MM.1S (cell line): ENCODE measurements at regions not wholly inside any gene's neighbourhood (a gene's known extent, or its start where the extent isn't known, plus 50 kb on each side); places are given as distances from the start of the nearest gene placed in this dataset.

Experiments
- EZH2phosphoT487 ChIP-seq: fragments of 300-600 bp; sonication (generic); IDR thresholded peaks from 2 replicates; pipeline ENCODE4 v1.6.1; 2018; ENCODE audit warnings: antibody characterized with exemption, low read length
- TF ChIP-seq, protein P1 (sequence below): fragments of 300-600 bp; sonication (generic); IDR thresholded peaks from 2 replicates; pipeline ENCODE4 v1.5.1; 2016; ENCODE audit warnings: antibody characterized with exemption, low read length, mixed read lengths

DNA sequence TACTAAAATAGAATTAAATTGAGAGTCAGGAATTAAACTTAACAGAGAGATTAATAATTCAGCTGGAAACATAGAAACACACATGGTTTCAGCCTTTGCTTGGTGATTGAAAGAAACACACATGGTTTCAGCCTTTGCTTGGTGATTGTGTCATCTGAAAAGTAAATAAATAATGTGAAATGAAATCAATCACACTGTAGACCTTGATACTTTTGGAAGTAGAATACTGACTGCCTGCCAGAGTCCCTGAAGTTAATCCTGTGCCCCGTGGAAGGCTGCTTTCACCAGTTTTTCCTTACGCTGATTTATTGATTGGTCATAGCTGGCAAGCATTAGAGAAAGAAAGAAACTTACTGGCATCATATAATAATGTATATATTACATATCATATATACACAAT, 1252.7 kb upstream of the FAM98A start:
- TF ChIP-seq, protein P1, sequence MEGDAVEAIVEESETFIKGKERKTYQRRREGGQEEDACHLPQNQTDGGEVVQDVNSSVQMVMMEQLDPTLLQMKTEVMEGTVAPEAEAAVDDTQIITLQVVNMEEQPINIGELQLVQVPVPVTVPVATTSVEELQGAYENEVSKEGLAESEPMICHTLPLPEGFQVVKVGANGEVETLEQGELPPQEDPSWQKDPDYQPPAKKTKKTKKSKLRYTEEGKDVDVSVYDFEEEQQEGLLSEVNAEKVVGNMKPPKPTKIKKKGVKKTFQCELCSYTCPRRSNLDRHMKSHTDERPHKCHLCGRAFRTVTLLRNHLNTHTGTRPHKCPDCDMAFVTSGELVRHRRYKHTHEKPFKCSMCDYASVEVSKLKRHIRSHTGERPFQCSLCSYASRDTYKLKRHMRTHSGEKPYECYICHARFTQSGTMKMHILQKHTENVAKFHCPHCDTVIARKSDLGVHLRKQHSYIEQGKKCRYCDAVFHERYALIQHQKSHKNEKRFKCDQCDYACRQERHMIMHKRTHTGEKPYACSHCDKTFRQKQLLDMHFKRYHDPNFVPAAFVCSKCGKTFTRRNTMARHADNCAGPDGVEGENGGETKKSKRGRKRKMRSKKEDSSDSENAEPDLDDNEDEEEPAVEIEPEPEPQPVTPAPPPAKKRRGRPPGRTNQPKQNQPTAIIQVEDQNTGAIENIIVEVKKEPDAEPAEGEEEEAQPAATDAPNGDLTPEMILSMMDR, result no peak
- TF ChIP-seq EZH2phosphoT487, result no peak
